ENCODE measurements at regions not wholly inside any gene's neighbourhood (a gene's known extent, or its start where the extent isn't known, plus 50 kb on each side); places are given as distances from the start of the nearest gene placed in this dataset.

DNA sequence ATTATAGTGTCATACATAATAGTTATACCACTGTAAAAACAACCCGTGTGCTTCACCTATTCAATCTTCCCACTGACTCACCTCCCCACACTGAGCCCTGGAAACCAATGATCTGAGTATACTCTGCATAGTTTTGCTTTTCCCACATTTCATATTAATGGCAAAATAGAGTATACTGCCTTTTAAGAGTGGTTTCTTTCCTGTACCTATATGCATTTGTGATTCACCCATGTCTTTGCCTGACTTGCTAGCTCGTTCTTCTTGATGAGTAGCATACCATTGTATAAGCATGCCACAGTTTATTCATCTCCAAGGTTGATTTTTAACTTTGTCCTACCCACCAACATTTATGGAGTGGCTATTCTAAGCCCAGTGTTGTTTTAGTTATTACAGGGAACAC is 686.4 kb downstream of the PLCL1 start:
- POLR2A ChIA-PET: no interaction called here
- no peak for TF ChIP-seq CTCF (IDR thresholded peaks at IDR 0.05; ENCODE audit: control extremely low read depth, extremely low read depth, low read depth, missing control alignments)
- CTCF ChIA-PET: no interaction called here

GRCh38 chr2:198488964-198489363 is 684.6 kb downstream of the PLCL1 start:
- no peak for DNase-seq (ENCODE audit: extremely low spot score)
- TF ChIP-seq CTCF (IDR thresholded peaks at IDR 0.05; ENCODE audit: control extremely low read depth, extremely low read depth, low read depth, missing control alignments): no peak
- ChIA-PET POLR2A (no interaction called here), CTCF (interaction anchor here (0.9 kb wide), 1 partner anchor 14 kb away, joined by 4 read pairs; no protein-coding TSS in a partner anchor)

More for the DNA sequence above, 686.4 kb downstream of the PLCL1 start:
- DNase-seq (ENCODE audit: extremely low spot score): no peak

DNA sequence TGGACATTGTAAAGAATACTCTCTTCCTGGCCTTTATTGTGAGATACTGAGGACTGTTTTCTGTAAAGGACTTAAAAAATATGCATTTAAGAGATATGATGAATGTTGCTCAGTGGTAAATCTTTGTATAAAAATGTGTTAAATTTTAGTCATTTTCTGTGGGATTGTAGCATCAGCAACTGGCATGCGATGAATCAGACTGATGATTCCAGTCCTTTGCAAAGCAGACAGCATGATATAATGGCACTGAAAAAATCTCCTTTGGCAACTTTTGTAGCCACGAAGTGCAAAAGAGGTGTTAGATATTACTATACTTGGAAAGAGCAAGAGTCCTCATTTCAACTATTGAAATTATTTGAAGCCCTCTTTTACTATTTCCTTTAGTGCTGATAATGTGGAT is 678.7 kb downstream of the PLCL1 start:
- POLR2A ChIA-PET: no interaction called here
- TF ChIP-seq CTCF (IDR thresholded peaks at IDR 0.05; ENCODE audit: control extremely low read depth, extremely low read depth, low read depth, missing control alignments): no peak
- CTCF ChIA-PET: no interaction called here
- no peak for DNase-seq (ENCODE audit: extremely low spot score)

DNA sequence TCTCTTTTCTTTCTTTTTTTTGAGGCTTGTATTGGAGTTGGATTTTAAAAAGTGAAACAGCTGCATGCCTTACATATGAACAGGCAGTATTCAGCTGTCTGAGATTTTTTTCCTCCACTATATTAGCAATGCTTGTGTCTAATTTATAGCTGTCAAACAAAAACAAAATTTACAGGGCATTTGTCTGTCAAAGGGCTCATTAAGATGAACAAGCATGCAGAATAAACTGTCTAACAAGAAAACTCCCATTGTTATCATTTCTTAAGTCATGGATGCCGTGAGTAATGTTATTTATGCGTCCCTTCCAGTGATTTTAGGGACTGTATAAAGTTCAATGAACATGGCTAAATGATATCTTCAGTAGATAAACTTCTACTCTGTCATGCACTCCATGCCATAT is 674.7 kb downstream of the PLCL1 start:
- DNase-seq (ENCODE audit: extremely low spot score): no peak
- CTCF ChIA-PET: no interaction called here
- POLR2A ChIA-PET: no interaction called here
- no peak for TF ChIP-seq CTCF (IDR thresholded peaks at IDR 0.05; ENCODE audit: control extremely low read depth, extremely low read depth, low read depth, missing control alignments)

- POLR2A ChIA-PET: no interaction called here
- no peak for DNase-seq (ENCODE audit: extremely low spot score)
- CTCF ChIA-PET: no interaction called here
- no peak for TF ChIP-seq CTCF (IDR thresholded peaks at IDR 0.05; ENCODE audit: control extremely low read depth, extremely low read depth, low read depth, missing control alignments)
These were observed 674.0 kb downstream of the PLCL1 start for GRCh38 chr2:198478361-198478760.

GRCh38 chr2:198476007-198476406 is 671.6 kb downstream of the PLCL1 start:
- no peak for TF ChIP-seq CTCF (IDR thresholded peaks at IDR 0.05; ENCODE audit: control extremely low read depth, extremely low read depth, low read depth, missing control alignments)
- ChIA-PET POLR2A (no interaction called here), CTCF (no interaction called here)
- DNase-seq (ENCODE audit: extremely low spot score): no peak

DNA sequence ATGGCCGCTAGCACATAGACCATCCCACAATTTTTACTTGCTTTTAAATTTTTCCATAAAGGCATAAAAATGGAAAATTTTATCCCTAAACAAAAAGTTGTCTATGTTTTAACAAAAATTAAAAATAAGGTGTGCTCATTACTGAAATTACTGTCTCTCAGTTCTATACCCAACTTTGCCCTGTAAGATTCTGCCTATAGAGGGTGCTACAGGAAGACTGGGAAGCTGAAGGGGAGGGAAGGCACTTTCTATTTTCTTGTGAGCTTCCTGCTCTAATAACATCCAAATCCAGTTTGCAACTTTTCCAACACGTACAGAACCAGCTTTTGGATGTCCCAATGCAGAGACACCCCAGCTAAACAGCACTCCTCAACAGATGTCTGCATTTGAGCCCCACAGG is 666.9 kb downstream of the PLCL1 start:
- POLR2A ChIA-PET: no interaction called here
- no peak for DNase-seq (ENCODE audit: extremely low spot score)
- CTCF ChIA-PET: no interaction called here
- no peak for TF ChIP-seq CTCF (IDR thresholded peaks at IDR 0.05; ENCODE audit: control extremely low read depth, extremely low read depth, low read depth, missing control alignments)

Measured in GM10248 (cell line).